GM19025 (cell line): ENCODE measurements at regions not wholly inside any gene's neighbourhood (a gene's known extent, or its start where the extent isn't known, plus 50 kb on each side); places are given as distances from the start of the nearest gene placed in this dataset.

Experiments used
- ATAC-seq: cut with Tn5 transposase; IDR thresholded peaks from one replicate; pipeline ENCODE4 v1.9.1; 2021; ENCODE audit warnings: mild to moderate bottlenecking, low read depth, moderate library complexity; ENCODE audit not compliant: unreplicated experiment

DNA sequence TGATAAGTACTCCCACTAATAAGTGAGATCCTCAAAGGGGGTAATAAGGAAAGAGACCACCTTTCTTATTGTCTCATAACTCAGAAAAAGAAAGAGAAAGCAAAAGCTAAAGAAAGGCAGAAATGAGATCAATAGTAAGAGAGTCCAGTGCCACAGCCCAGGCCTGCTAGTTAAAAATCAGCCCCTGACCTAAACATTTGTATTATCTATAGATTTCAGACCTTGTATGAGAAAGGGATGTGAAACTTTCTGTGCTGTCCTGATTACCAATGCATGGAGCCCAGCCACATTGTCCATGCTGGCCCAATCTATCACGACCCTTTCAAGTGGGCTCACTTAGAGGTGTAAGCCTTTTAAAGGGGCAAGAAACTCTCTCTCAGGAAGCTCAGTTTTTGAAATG lies 684.8 kb upstream of the TSPY4 start:
- ATAC-seq, result no peak

- ATAC-seq, result no peak
Observed at GRCh38 chrY:8655017-8655416, 682.2 kb upstream of the TSPY4 start.

DNA sequence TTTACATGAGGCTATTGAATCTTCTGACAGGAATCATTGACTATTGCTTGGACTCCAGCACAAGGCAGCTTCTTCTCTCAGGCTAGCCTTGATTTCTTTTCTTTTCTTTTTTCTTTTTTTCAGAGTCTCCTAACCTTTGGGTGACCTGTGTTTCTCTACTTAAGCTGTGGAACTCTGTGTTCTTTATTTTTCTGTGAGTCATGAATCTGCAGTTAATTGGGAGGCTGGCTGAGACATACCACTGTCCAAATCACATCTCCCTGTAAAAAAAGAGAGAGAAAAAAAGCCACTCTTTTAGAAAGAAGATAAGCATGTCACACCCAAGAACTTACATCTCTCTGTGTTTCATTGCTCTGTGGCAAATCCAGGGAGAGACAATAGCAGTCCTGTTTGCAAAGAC lies 681.2 kb upstream of the TSPY4 start:
- no peak for ATAC-seq

GRCh38 chrY:8656515-8656914 lies 680.7 kb upstream of the TSPY4 start:
- ATAC-seq, result no peak

- ATAC-seq, result no peak
Observed at GRCh38 chrY:8659721-8660120, 677.5 kb upstream of the TSPY4 start.

DNA sequence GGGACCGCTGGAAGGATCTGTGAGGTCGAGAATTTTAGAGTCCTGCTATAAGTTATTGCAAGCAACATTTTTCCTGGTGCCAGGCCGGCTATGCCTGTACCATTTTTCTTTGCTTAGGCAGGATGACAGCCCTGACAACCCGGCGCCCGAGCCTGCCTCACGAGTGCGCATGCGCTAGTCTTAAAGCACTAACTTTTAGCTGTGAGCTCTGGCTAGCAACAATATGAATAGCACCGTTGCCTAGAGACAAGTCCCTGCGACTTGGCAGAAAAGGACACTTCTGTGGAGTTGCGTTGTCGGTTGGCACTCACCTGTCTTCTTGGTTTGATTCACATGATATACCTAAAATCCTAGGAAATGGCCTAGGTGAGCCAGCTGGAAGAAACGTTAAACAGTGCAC lies 663.4 kb upstream of the TSPY4 start:
- ATAC-seq, result no peak

DNA sequence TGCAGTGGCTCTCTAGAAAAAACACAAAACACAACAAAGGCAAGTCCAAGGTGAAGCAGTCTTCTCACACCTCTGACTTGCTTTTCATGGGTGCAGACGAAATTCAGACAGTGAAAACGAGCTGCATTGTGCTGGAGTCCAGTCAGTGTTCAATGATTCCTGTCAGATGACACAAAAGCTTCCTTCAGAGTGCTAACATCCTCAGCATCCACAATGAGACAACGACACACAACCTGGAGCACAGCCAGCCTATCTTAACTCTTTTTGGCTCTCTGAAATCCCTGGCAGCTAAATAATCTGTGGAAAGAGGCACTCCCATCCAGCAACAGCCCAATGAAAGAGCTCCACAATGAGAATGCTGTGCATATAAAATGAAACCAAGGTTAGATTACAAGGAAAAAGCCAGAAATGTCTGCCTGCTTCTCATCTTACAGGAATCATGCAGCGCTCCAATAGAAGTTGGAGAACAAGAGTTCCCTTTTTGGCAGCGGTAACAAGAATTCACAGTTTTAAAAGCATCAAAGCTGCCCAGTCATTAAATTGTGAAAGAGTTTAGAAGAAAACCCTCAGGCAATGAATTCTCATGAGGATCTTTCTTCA lies 659.8 kb upstream of the TSPY4 start:
- ATAC-seq, result no peak

- no peak for ATAC-seq
Observed at GRCh38 chrY:8687154-8687553, 650.1 kb upstream of the TSPY4 start.

GRCh38 chrY:8690901-8691685 lies 646.2 kb upstream of the TSPY4 start:
- ATAC-seq, result no peak

DNA sequence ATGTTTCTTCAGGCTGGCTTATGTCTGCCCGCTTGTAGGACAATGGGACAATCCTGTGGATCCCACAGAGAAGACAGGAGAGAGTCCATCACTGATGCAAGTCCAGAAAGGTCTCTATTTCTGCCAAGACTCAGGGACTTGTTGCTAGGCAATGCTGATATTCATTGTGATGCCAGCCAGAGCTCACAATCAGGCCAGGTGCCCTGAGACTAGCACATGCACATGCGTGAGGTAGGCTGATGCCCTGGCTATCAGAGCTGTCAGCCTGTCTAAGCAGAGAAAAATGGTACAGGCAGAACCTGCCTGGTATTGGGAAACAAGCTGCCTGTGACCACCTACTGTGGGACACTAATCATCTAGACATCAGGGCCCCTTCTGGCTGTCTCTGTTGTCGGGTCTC lies 638.7 kb upstream of the TSPY4 start:
- no peak for ATAC-seq

GRCh38 chrY:8705636-8706300 lies 631.5 kb upstream of the TSPY4 start:
- no peak for ATAC-seq

DNA sequence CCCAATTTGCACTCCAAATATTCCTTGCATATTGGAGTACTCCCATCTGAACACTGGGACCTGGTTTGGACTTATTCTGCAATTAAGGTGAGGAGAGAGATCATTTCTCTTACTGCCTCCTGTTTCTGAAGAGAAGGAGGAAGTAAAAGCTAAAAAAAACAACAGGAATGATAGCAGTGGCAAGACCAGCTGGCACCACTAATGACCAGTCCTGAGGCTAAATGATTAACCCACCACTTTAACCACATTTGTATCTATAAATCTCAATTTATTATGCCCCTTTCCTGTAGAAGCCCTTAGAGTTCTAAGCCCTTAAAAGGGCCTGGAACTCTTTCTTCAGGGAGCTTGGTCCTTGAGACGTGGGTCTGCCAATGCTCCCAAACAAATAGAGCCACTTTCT lies 625.0 kb upstream of the TSPY4 start:
- ATAC-seq, result no peak

- no peak for ATAC-seq
Observed at GRCh38 chrY:8715226-8715625, 622.0 kb upstream of the TSPY4 start.

- ATAC-seq, result no peak
Observed at GRCh38 chrY:8726616-8727015, 610.6 kb upstream of the TSPY4 start.

GRCh38 chrY:8729971-8730370 lies 607.3 kb upstream of the TSPY4 start:
- no peak for ATAC-seq

DNA sequence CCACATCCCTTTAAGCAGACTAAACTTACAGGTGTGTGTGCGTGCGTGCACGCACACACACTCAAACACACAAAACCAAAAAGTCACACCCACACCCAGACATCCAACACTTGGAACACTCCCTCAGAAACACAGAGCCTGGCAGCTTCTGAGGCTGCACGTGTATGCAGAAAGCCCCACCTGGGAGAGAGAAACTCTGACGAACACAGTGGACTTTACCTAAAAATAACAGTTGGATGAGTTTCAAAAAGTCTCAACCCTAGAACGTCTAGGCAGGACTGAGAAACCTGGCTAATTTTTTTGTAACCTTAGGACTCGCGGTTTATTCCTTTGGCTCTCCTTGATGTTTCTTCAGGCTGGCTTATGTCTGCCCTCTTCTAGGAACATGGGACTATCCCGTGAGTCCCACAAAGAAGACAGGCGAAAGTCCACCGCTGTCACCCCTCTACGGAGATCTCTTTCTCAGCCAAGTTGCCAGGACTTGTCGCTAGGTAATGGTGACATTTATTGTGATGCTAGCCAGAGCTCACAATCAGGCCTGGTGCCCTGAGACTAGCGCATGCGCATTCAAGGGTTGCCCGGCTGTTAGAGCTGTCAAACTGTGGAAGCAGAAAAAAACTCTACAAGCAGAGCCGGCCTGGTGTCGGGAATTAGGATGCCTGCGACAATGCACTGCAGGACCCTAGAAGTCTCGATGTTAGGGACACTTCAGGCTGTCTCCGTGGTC lies 595.8 kb upstream of the TSPY4 start:
- ATAC-seq, result no peak

- ATAC-seq, result no peak
Observed at GRCh38 chrY:8764184-8764583, 573.1 kb upstream of the TSPY4 start.

DNA sequence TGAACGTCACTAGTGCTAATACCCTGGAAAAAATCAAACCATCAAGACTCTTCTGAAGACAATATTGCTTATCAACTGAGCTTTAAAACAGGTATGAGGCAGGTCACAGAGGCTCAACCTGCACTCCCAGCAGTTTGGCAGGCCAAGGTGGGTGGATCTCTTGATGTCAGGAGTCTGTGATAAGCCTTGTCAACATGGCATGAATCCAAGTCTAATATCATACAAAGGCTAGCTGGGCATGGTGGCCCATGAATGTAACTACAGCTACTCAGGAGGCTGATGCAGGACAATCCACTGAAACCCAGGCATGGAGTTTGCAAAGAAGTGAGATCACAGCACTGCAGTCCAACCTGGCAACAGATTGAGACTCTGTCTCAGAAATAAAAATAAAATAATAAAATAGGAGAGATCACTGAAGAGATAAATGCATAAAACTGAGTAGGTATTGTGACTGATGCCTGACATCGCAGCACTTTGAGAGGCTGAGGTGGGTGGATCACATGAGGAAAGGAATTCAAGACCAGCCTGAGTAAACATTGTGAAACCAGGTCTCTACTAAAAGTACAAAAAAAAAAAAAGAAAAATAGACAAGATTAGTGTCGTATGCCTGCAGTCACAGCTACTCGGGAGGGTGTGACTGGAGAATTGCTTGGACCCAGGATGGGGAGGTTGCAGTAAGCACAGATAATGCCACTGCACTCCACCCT lies 555.9 kb upstream of the TSPY4 start:
- no peak for ATAC-seq

DNA sequence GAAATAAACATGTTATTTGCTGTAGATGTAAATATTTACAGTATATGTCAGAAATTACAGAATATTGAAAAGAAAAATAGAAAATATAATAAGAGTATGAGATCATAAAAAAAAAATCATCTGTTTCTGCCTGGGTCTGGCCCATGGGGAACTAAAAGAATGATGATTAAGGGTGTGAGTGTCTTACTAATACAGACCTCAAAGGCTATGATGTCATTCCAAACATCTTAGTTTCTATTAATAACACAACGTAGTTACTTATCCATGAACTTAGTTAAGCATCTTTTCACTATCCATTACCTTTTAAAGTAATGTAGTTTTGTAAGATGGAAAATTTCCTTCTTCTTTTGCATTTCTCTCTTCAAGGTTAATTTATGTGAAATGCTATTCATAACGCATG lies 542.7 kb upstream of the TSPY4 start:
- no peak for ATAC-seq

- no peak for ATAC-seq
Observed at GRCh38 chrY:8804317-8804716, 532.9 kb upstream of the TSPY4 start.
